ENCODE measurements at regions not wholly inside any gene's neighbourhood (a gene's known extent, or its start where the extent isn't known, plus 50 kb on each side); places are given as distances from the start of the nearest gene placed in this dataset.
"Not testable (repeated sequence)": the region's sequence is repeated elsewhere in the genome, so short reads cannot be mapped to it uniquely, and the experiment has no call there.

DNA sequence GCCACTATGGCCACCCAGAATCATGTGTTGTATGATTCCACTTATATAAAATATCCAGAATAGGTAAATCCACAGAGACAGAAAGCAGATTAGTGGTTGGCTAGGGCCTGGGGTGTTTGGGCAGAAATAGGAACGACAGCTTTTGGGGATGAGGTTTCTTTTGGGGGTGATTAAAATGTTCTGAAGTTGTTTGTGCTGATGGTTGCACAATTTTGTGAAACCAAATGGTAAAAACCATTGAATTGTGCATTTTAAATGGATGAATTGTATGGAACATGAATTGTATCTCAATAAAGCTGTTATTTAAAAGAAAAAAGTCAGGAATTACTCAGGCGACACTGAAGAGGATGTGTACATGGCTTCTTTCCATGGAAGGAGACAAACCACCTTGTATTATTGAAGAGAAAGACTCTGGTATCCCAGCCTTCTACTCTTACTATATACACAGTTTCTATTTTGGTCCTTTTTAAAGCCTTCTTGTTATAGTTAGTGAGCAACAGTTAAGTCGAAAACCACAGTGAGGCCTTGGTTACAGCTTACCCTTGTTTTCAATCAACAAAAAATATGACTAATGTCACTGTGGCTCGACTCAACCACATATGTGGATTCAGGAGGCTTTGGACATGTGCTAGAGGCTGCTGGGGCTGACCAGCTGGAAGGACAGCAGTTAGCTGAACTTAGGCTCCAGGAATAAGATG lies 57.1 kb upstream of the KMT2E start:
- DNase-seq (ENCODE audit: low read depth) = peak; percentile 90

DNA sequence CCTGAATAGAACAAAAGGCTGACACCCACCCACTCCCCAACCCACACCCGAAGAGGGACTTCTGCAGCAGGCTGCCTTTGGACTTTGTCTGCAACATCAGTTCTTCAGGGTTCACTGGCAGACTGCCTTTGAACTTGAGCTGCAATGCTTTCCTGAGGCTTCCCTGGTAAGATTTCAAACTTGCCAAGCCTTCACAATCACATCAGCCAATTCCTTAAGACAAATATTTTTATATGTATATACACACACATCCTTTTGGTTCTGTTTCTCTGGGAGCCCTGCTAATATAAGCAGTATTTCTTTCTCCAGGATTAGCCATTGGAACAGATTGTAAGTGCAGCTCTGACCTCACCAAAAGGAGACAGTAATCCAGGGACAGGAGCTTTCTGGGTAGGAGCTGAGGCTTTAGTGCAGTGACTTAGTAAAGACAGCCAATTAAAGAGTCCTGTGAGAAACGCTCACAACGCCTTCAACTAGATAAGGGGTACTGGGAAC lies 55.6 kb upstream of the KMT2E start:
- DNase-seq (ENCODE audit: low read depth) = no peak

DNA sequence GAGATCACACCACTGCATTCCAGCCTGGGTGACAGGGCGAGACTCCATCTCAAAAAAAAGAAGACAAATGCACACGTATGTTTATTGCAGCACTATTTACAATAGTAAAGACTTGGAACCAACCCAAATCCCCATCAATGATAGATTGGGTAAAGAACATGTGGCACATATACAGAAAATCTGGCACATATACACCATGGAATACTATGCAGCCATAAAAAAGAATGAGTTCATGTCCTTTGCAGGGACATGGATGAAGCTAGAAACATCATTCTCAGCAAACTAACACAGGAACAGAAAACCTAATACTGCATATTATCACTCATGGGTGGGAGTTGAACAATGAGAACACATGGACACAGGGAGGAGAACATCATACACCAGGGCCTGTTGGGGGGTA lies 54.5 kb upstream of the KMT2E start:
- not testable (repeated sequence) for DNase-seq (ENCODE audit: low read depth)

DNA sequence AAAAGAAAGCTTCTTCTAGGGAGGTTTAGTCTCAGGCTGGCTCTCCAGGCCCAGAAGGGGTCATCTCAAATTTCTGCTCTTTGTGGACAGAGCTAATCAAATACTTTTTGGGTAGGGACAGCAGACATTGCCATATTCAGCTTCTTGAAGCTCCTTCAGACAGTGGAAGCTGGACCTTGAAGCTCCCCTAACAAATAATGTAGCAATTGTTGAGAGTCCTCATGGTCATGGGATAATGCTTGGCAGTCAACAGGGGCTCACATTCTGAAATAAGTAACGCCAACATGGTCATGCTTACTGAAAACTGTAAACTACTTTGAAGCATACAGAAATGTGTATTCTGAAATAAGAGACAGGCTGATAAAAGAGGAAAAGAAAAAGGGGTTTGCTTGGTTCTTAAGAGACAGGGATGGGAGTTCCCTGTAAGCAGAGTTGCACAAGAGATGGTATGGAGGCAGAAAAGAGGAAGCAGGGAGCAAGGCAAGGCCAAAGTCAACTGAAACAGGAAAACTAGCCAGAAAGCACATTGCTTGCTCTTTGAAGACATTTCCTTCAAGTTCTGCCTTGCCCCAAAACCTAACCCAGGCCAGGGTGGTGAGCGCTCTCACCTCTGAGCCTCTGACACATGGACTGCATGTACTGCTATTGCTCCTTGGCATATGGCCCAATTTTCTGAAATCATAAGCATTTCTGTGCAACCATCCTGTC lies 53.1 kb upstream of the KMT2E start:
- DNase-seq (ENCODE audit: low read depth) = peak; percentile 70

DNA sequence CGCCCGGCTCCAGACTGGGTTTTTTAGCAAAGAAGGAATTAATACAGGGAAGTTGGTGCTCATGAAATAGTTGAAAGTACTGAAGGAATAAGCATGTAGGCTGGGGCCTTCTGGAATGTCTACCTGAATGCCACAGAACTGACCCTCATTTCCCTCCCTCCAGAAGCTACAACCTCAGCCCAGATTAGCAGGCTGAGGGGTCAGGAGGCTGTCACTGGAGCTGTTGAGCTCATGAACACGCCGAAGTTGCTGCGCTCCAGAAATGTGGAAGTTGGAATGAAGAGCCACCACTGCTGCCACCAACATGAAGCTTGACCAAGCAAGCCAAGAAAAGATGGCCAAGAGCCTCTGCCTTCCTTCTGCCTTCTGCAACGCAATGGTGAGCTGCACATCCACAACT lies 52.2 kb upstream of the KMT2E start:
- no peak for DNase-seq (ENCODE audit: low read depth)

DNA sequence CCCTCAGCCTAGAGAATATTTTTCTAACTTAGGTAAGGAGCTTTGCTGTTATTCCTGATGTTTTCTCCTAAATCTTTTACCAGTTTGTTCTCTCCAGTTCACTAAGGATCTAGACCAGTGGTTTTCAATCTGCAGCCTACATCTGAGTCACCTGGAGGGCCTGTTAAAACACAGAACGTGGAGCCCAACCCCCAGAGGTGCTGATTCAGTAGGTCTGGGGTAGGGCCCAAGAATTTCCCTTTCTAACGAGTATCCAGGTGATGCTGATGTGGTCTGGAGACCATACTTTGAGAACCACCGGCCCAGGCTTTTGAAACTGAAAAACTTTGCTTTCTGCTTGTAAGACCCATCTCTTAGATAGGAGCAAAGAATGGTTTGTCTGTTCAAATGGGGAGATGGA lies 51.2 kb upstream of the KMT2E start:
- DNase-seq (ENCODE audit: low read depth) = no peak

DNA sequence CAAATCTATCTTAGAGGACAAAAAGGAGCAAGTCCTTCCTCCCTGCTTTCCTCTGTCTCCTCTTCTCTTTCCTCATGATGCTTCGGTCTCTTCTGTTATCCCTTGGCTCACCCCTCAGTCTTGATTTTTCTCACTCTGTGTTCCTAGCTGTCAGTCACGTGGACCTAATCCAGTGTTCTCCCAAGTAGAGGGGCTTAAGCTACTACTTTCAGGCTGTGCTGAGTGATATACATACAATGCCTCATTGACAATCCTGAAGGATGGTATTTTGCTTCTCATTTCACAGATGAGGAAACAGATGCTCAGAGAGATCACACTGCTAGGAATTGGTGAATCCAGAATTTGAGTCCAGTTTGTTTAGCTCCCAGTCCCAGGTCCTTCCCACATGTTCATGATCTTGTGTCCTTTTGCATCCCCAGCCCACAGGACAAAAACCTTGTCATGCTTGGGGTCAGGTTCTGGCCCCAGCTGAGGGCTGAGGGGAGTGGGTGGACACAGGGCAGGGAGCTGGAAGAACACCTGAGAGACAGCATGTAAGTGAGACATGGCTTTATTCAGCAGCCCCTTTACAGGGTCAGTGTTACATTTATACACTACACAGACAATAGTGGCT lies 50.5 kb upstream of the KMT2E start:
- DNase-seq (ENCODE audit: low read depth) = no peak

DNA sequence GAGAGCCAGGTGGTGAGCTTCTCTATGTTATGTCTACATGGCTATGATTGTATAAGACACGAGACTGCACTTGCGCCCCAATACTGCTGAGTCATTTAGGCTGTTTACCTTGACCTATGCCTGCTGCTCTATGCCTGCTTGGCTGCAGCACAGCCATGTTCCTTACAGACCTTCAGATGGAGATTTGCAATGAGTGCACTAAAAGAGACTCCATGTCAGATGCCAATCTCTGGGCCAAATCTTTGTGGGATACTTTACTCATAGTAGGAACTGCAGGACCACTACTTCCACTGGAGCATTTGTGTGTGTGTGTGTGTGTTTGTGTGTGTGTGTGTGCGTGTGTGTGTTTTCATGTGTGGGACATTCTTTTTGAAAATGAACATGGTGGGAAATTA lies 50.0 kb upstream of the KMT2E start:
- peak; percentile 84 for DNase-seq (ENCODE audit: low read depth)
